Stimulated activated CD8-positive, alpha-beta memory T cell treated with anti-CD3 and anti-CD28 coated beads, Interleukin-12 subunit alpha, Interleukin-12 subunit beta, amount 100 ng/mL, for 4 hours (primary cell): ENCODE measurements at regions not wholly inside any gene's neighbourhood (a gene's known extent, or its start where the extent isn't known, plus 50 kb on each side); places are given as distances from the start of the nearest gene placed in this dataset.

Experiments
- DNase-seq: peaks from one replicate; pipeline ENCODE4 v3.0.0-alpha.2; 2020; ENCODE audit warnings: low read depth

GRCh38 chr4:13844740-13845139 is 217.2 kb upstream of the BOD1L1 start:
- DNase-seq = no peak

- DNase-seq = no peak
These were observed 222.3 kb upstream of the BOD1L1 start for GRCh38 chr4:13849778-13850177.

DNA sequence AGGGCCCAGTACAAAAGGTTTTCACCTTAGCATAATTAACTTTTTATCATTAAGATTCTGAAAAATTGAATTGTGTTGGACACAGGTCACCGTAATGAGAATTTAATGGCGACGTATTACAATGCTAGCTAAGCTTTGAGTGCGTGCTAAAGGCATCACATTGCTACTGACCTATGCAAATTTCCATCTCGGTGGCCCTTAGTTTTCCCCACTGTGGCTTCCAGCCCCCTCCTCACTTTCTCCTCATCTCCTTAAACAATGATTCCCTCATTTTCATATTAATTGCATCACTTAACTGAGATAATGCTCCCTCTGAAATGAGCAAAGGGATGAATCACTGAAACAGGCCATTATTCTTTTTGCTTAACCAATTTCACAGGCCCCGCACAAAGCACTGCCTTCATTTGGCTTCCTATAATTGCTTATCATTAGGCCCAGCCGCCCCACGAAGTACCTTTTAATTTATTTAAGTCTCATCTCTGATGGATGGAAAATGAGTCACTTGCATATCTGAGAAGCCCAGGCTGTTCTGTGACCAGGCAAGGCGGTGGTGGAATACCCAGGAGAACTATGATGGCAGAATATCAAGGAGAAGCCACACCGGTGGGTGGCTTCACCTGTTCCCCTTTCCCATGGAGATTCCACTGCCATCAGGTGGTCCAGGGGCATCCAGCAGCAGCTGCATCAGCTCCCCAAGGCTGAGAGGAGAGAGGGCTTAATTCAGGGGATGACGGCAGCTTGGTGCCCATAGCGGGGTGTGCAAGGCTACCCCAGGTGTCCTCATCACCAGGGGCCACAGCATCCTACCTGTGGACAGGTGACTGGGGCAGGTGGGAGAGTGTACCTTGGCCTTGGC is 223.8 kb upstream of the BOD1L1 start:
- no peak for DNase-seq

- DNase-seq = no peak
These were observed 224.9 kb upstream of the BOD1L1 start for GRCh38 chr4:13852411-13852810.

- no peak for DNase-seq
These were observed 228.9 kb upstream of the BOD1L1 start for GRCh38 chr4:13856387-13856786.

DNA sequence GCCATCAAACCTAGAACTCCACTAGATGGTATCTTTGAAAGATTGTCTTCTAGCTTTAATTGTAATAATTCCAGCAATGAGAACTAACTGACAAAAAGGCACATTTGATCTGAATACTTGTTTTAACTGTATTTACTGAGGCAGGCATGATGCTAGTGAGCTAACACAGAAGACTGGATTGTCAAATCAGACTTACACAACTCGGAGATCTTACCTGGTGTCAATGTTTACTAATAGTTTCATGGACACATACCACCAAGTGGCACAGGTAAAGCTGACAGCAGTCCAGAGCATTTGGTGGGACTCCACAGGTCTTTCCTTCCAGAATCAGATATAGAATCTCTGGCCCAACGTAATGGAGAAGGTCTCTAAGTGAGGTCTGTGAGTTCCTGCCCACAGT is 229.9 kb upstream of the BOD1L1 start:
- DNase-seq = no peak

DNA sequence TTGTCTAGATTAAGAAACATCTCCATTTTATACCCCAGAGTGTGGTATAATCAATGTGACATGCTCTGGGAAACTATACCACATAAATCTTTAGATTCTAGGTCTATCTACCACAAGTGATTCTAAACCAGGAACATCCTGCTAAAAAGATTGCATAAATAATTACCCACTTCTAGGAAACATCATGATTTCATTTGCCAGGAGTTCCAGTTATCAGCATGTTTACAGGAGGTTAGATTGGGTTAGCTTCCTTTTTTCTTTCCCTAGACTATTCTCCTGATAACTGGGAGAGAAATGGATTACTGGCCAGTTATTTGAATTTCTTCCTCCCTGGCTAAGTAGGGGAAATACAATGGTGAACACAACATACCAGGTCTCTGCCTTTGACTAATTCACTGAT is 230.3 kb upstream of the BOD1L1 start:
- DNase-seq = no peak

DNA sequence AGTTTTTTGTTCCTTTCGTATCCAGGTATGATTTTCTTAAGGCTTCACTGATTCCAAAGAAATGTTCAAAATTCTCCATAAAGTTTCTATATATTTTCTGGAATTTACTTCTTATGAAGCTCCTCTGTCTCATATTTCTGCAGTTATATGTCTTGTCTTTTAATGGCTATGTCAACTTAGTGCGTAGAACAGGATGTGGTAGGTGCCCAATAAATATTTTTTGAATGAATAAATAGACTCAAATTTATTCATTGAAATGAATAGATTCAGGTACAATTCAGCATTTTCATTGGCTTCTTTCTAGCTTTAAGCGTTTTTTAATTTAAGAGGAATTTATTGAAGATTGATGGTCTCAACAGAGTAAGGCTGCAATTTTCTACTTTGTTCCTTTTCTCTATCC is 231.9 kb upstream of the BOD1L1 start:
- no peak for DNase-seq

- DNase-seq = no peak
These were observed 232.6 kb upstream of the BOD1L1 start for GRCh38 chr4:13860126-13860525.

- DNase-seq = no peak
These were observed 238.5 kb upstream of the BOD1L1 start for GRCh38 chr4:13865871-13866669.

- DNase-seq = no peak
These were observed 239.4 kb upstream of the BOD1L1 start for GRCh38 chr4:13866881-13867280.

DNA sequence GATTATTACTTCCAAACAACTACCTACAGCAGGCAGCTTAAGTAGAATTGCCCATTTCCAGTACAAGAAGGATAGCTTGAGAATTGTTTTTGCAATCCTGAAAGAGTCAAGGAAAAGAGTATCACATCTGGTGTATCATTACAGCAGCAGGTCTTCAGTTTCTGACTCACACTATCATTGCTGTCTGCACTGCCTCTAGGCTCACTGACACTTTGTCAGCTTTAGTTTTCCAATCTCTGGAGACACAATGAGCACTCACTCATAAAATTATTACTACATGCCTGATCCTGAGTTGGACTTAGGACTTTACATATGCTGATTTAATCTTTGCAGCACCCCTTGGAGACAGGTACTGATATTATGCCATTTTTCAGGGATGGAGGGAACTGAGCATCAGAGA is 244.6 kb upstream of the BOD1L1 start:
- no peak for DNase-seq

GRCh38 chr4:13872955-13873354 is 245.4 kb upstream of the BOD1L1 start:
- no peak for DNase-seq

DNA sequence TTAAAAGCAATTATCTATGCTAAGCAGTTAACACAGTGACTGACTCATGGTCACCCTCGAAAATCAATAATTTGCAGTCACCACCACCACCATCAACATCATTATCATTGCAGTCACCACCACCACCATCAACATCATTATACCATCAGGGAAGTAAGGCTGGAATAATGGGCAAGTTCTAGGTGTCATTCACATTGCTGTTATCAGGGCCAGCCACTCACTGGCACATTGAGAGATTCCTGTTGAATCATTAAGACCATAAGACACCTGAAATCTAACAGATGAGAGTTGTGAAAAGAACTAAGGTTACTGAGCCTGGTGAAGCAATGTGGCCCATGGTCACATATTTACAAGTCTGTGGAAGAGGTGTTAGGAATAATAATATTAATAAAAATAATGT is 247.7 kb upstream of the BOD1L1 start:
- DNase-seq = no peak

- no peak for DNase-seq
These were observed 248.6 kb upstream of the BOD1L1 start for GRCh38 chr4:13876131-13876530.

DNA sequence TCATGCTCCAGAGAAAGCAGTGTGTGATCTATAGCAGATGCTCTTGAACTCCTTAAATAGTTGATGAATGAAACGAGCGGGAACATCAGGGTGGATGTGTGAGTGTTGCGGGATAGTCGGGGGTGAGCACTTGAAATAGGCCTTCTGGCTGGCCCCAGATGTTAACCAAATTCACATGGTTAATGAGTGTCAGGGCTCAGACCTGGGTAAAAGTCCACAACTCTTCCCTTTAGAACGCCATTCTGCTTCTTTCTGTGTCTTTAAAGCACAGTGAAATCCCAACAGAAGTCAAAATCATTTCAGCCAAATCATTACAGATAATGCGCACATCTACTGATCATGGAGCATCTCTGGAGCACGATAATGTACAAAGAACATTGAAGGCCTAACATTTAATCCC is 249.4 kb upstream of the BOD1L1 start:
- DNase-seq = no peak

DNA sequence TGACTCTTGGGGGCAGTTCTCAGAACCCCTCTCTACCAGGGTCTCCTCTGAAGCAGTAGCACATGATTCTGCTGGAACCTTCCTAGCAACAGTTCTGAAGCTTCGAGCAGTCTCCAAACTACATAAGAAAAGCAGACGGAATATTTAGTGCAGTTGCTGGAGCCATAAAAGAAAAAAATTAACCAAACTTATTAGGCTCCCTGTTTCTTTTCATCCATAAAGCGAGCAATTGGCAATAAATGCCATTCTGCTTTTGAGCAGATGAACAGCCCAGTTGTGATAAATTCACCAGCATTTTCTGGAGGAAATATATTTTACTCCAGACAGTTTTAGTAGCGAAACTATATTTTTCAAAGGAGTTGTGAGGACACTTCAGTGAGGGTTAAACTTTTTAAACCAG is 250.1 kb upstream of the BOD1L1 start:
- DNase-seq = no peak

DNA sequence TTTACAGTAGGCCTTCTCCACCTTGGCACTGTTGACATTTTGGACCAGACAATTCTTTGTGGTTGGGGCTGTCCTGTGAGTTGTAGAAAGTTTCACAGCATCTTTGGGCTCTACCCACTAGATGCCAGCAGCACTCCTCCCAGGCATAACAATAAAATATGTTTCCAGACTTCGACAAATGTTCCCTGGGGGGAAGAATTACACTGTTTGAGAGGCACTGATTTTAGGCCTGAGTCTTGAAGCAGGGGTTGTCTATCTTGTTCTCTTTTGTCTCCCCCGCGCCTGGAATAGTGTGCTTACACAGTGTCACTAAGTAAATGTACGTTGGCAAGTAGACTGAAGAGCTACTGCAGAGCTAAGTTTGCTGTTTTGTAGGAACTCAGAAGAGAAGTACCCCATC is 254.4 kb upstream of the BOD1L1 start:
- DNase-seq = no peak

GRCh38 chr4:13887010-13887409 is 259.5 kb upstream of the BOD1L1 start:
- no peak for DNase-seq

DNA sequence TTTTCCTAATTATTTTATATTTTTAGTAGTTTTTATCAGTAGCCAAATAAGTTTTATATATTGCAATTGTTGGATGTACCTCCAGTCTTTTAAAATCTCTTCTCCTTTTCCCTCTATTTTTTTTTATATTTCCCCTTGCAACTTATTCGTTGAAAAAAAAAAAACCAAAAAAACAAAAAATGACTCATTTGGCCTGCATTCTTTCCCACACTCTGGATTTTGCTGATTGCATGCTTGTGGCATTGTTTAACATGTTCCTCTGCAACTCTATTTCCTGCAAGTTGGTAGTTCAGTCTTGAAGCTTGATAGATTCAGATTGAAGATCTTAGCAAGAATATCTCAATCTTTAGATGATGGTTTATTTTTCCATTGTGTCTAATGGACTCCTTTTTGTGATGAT is 260.6 kb upstream of the BOD1L1 start:
- no peak for DNase-seq

GRCh38 chr4:13891544-13891939 is 264.0 kb upstream of the BOD1L1 start:
- no peak for DNase-seq

GRCh38 chr4:13892739-13893105 is 265.2 kb upstream of the BOD1L1 start:
- no peak for DNase-seq

GRCh38 chr4:13893211-13893610 is 265.7 kb upstream of the BOD1L1 start:
- no peak for DNase-seq

GRCh38 chr4:13893987-13894386 is 266.5 kb upstream of the BOD1L1 start:
- no peak for DNase-seq
